ENCODE measurements at regions not wholly inside any gene's neighbourhood (a gene's known extent, or its start where the extent isn't known, plus 50 kb on each side); places are given as distances from the start of the nearest gene placed in this dataset.

- no peaks in the 10 kb centered on the region for H3K4me1 ChIP-seq (ENCODE audit: insufficient read depth, low read length)
- no peak overlapping the region for H3K4me2 ChIP-seq (ENCODE audit: insufficient read depth, low read length)
- ATAC-seq (ENCODE audit: insufficient read depth, low read depth), result no peak
- H4K20me1 ChIP-seq (ENCODE audit: insufficient read depth, low read length), result no peaks in the 10 kb centered on the region
- H3K9ac ChIP-seq (ENCODE audit: low read depth, low read length), result no peak overlapping the region
- H3K27me3 ChIP-seq (ENCODE audit: insufficient read depth, low read length, poor library complexity), result no peaks in the 10 kb centered on the region
- H3K9me3 ChIP-seq (ENCODE audit: insufficient read depth, low read length, severe bottlenecking), result no peaks in the 10 kb centered on the region
- H3K36me3 ChIP-seq (ENCODE audit: insufficient read depth, low read length), result no peaks in the 10 kb centered on the region
- H3K79me2 ChIP-seq (ENCODE audit: insufficient read depth, low read length), result no peaks in the 10 kb centered on the region
- H3K27ac ChIP-seq (ENCODE audit: low read length), result no peak overlapping the region
- H2AFZ ChIP-seq (ENCODE audit: low read depth, low read length), result no peak overlapping the region
- no peak for TF ChIP-seq CTCF (IDR thresholded peaks at IDR 0.05; ENCODE audit: borderline replicate concordance, extremely low read depth, low read length, poor library complexity, severe bottlenecking)
- TF ChIP-seq EZH2 (IDR thresholded peaks at IDR 0.05; ENCODE audit: borderline replicate concordance, low read depth, low read length, severe bottlenecking), result no peak
- H3K4me3 ChIP-seq (ENCODE audit: low read depth in 1 of 2, low read length in 2 of 2), result no peak overlapping the region
- no peak for DNase-seq
These were observed 592.9 kb downstream of the SUCLG1 start for GRCh38 chr2:83866211-83866610.

- no peaks in the 10 kb centered on the region for H3K4me1 ChIP-seq (ENCODE audit: insufficient read depth, low read length)
- H3K9ac ChIP-seq (ENCODE audit: low read depth, low read length), result no peak overlapping the region
- H3K4me2 ChIP-seq (ENCODE audit: insufficient read depth, low read length), result no peak overlapping the region
- H3K9me3 ChIP-seq (ENCODE audit: insufficient read depth, low read length, severe bottlenecking), result no peaks in the 10 kb centered on the region
- no peak for DNase-seq
- H4K20me1 ChIP-seq (ENCODE audit: insufficient read depth, low read length), result no peaks in the 10 kb centered on the region
- no peak overlapping the region for H3K27ac ChIP-seq (ENCODE audit: low read length)
- TF ChIP-seq CTCF (IDR thresholded peaks at IDR 0.05; ENCODE audit: borderline replicate concordance, extremely low read depth, low read length, poor library complexity, severe bottlenecking) (no peak), EZH2 (IDR thresholded peaks at IDR 0.05; ENCODE audit: borderline replicate concordance, low read depth, low read length, severe bottlenecking) (no peak)
- no peaks in the 10 kb centered on the region for H3K36me3 ChIP-seq (ENCODE audit: insufficient read depth, low read length)
- H3K79me2 ChIP-seq (ENCODE audit: insufficient read depth, low read length), result no peaks in the 10 kb centered on the region
- ATAC-seq (ENCODE audit: insufficient read depth, low read depth), result no peak
- no peak overlapping the region for H2AFZ ChIP-seq (ENCODE audit: low read depth, low read length)
- H3K4me3 ChIP-seq (ENCODE audit: low read depth in 1 of 2, low read length in 2 of 2), result no peak overlapping the region
- H3K27me3 ChIP-seq (ENCODE audit: insufficient read depth, low read length, poor library complexity), result no peaks in the 10 kb centered on the region
These were observed 596.5 kb downstream of the SUCLG1 start for GRCh38 chr2:83862600-83862999.

DNA sequence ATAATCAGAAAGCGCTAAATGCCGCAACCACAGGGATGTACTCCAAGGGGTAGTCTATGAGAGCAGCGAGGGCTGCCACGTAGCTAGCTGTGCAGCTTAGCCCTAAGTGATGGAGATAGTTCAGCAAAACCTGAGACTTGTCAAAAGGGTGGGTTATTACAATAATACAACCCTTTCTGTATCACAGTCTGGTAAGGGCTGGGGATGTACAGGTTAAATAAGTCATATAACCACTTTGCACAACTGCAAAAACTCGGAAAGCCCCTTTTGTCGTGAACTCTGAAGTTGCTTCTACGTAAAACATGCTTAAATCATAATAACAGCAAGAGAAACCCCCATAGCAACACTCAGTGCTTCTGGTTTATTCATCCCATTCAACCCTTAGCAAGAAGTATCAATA lies 598.8 kb downstream of the SUCLG1 start:
- no peaks in the 10 kb centered on the region for H3K4me1 ChIP-seq (ENCODE audit: insufficient read depth, low read length)
- no peak for DNase-seq
- no peak overlapping the region for H3K4me3 ChIP-seq (ENCODE audit: low read depth in 1 of 2, low read length in 2 of 2)
- no peak overlapping the region for H3K27ac ChIP-seq (ENCODE audit: low read length)
- no peaks in the 10 kb centered on the region for H3K9me3 ChIP-seq (ENCODE audit: insufficient read depth, low read length, severe bottlenecking)
- H3K4me2 ChIP-seq (ENCODE audit: insufficient read depth, low read length), result no peak overlapping the region
- H3K27me3 ChIP-seq (ENCODE audit: insufficient read depth, low read length, poor library complexity), result no peaks in the 10 kb centered on the region
- H3K36me3 ChIP-seq (ENCODE audit: insufficient read depth, low read length), result no peaks in the 10 kb centered on the region
- H3K79me2 ChIP-seq (ENCODE audit: insufficient read depth, low read length), result no peaks in the 10 kb centered on the region
- no peaks in the 10 kb centered on the region for H4K20me1 ChIP-seq (ENCODE audit: insufficient read depth, low read length)
- no peak overlapping the region for H3K9ac ChIP-seq (ENCODE audit: low read depth, low read length)
- ATAC-seq (ENCODE audit: insufficient read depth, low read depth), result no peak
- no peak overlapping the region for H2AFZ ChIP-seq (ENCODE audit: low read depth, low read length)
- no peak for TF ChIP-seq EZH2 (IDR thresholded peaks at IDR 0.05; ENCODE audit: borderline replicate concordance, low read depth, low read length, severe bottlenecking)

DNA sequence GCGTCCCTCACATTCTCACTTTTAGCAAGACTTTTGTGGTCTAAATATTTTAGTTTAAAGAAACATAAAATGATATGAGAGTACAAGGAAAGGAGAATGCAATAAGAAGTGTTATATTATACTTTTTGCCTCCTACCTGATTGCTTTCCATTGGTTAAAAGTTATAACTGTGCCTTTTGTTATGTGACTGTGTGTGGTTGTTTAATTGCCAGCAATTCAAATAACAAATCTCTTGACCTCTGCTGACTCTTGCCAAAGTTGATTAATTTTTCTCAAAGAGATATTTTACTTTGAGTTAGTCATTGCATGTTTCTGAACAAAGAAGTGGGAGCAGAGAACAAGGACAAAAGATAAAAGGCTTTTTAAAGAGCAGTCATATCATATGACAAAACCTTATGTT lies 599.5 kb downstream of the SUCLG1 start:
- TF ChIP-seq CTCF (IDR thresholded peaks at IDR 0.05; ENCODE audit: borderline replicate concordance, extremely low read depth, low read length, poor library complexity, severe bottlenecking), result no peak
- no peak for TF ChIP-seq EZH2 (IDR thresholded peaks at IDR 0.05; ENCODE audit: borderline replicate concordance, low read depth, low read length, severe bottlenecking)
- H3K79me2 ChIP-seq (ENCODE audit: insufficient read depth, low read length), result no peaks in the 10 kb centered on the region

More for the DNA sequence above, 599.5 kb downstream of the SUCLG1 start:
- Histone ChIP-seq H3K4me1 (ENCODE audit: insufficient read depth, low read length) (no peaks in the 10 kb centered on the region), H3K9ac (ENCODE audit: low read depth, low read length) (no peak overlapping the region), H2AFZ (ENCODE audit: low read depth, low read length) (no peak overlapping the region), H3K27me3 (ENCODE audit: insufficient read depth, low read length, poor library complexity) (no peaks in the 10 kb centered on the region), H3K9me3 (ENCODE audit: insufficient read depth, low read length, severe bottlenecking) (no peaks in the 10 kb centered on the region), H3K27ac (ENCODE audit: low read length) (no peak overlapping the region), H3K4me2 (ENCODE audit: insufficient read depth, low read length) (no peak overlapping the region), H3K4me3 (ENCODE audit: low read depth in 1 of 2, low read length in 2 of 2) (no peak overlapping the region), H3K36me3 (ENCODE audit: insufficient read depth, low read length) (no peaks in the 10 kb centered on the region), H4K20me1 (ENCODE audit: insufficient read depth, low read length) (no peaks in the 10 kb centered on the region)
- ATAC-seq (ENCODE audit: insufficient read depth, low read depth) (no peak), DNase-seq (no peak)
